SK-N-SH (cell line): ENCODE measurements at regions not wholly inside any gene's neighbourhood (a gene's known extent, or its start where the extent isn't known, plus 50 kb on each side); places are given as distances from the start of the nearest gene placed in this dataset.

Experiments
- CTCF ChIA-PET: fragments of 300-600, 350-600 bp; formaldehyde crosslinking; extraction: SDS; loops from one replicate; lab custom pipeline; 2021; lab: Yijun Ruan, JAX
- POLR2A ChIA-PET: fragments of 350-600 bp; sonication (Branson Sonifier 250); formaldehyde crosslinking; extraction: SDS; loops from one replicate; lab custom pipeline; 2020; ENCODE audit warnings: antibody characterized with exemption, inconsistent platforms; lab: Yijun Ruan, JAX
- DNase-seq: peaks from one replicate; pipeline ENCODE4 v3.0.0; 2012
- H2AFZ ChIP-seq: fragments of 200-600 bp; sonication (generic); 2 replicates; pipeline ENCODE4 v1.8.1; 2016; ENCODE audit warnings: antibody characterized with exemption, mild to moderate bottlenecking, low read depth
- H3F3A ChIP-seq: fragments of 200-600 bp; sonication (generic); replicated peaks from 2 replicates; pipeline ENCODE3; 2016; ENCODE audit warnings: antibody characterized with exemption, mild to moderate bottlenecking; ENCODE audit not compliant: insufficient read depth
- H3K27ac ChIP-seq, 2 experiments: fragments of 200-500 bp in 1 of 2; fragments of 200-600 bp in 1 of 2; sonication (Bioruptor generic) in 1 of 2; sonication (generic), shearing (Covaris generic) in 1 of 2; 2 replicates each; pipeline versions ENCODE4 v1.5.1 to v1.6.1; 2014 to 2016; ENCODE audit warnings: low read depth in 2 of 2, inconsistent platforms in 1 of 2, low read length in 1 of 2, mild to moderate bottlenecking in 1 of 2, mixed read lengths in 1 of 2
- H3K27me3 ChIP-seq: fragments of 200-600 bp; sonication (generic), shearing (Covaris generic); 2 replicates; pipeline ENCODE4 v1.6.1; 2016; ENCODE audit warnings: mixed run types; ENCODE audit not compliant: insufficient read depth
- H3K36me3 ChIP-seq, 2 experiments: fragments of 200-500 bp in 1 of 2; fragments of 200-600 bp in 1 of 2; sonication (Bioruptor generic) in 1 of 2; sonication (generic) in 1 of 2; replicated peaks in 1 of 2; 2 replicates each; pipeline versions ENCODE3 to v1.5.1; 2014 to 2016; ENCODE audit warnings: low read length in 1 of 2, mild to moderate bottlenecking in 1 of 2; ENCODE audit not compliant: insufficient read depth in 2 of 2, control insufficient read depth in 1 of 2
- H3K4me1 ChIP-seq, 2 experiments: fragments of 200-500 bp in 1 of 2; fragments of 200-600 bp in 1 of 2; sonication (Bioruptor generic) in 1 of 2; sonication (generic), shearing (Covaris generic) in 1 of 2; 2 replicates each; pipeline versions ENCODE4 v1.5.1 to v1.6.1; 2014 to 2016; ENCODE audit warnings: low read depth in 1 of 2, low read length in 1 of 2, mixed run types in 1 of 2; ENCODE audit not compliant: insufficient read depth in 2 of 2, control insufficient read depth in 1 of 2
- H3K4me2 ChIP-seq: fragments of 200-600 bp; sonication (generic), shearing (Covaris generic); 2 replicates; pipeline ENCODE4 v1.6.1; 2017; ENCODE audit warnings: mixed run types
- H3K4me3 ChIP-seq, 2 experiments: fragments of 200-500 bp in 1 of 2; fragments of 200-600 bp in 1 of 2; sonication (Bioruptor generic) in 1 of 2; sonication (generic), shearing (Covaris generic) in 1 of 2; 2 replicates each; pipeline versions ENCODE4 v1.5.1 to v1.8.1; 2014 to 2016; ENCODE audit warnings: low read depth in 2 of 2, inconsistent platforms in 1 of 2, low read length in 1 of 2, mild to moderate bottlenecking in 1 of 2, mixed read lengths in 1 of 2, moderate library complexity in 1 of 2
- H3K79me2 ChIP-seq: fragments of 200-600 bp; sonication (generic); 2 replicates; pipeline ENCODE4 v1.8.1; 2017; ENCODE audit warnings: mild to moderate bottlenecking; ENCODE audit not compliant: insufficient read depth
- H3K9ac ChIP-seq: fragments of 200-600 bp; sonication (generic); 2 replicates; pipeline ENCODE4 v1.6.1; 2017; ENCODE audit warnings: mixed run types
- H3K9me2 ChIP-seq: fragments of 200-600 bp; sonication (generic); 2 replicates; pipeline ENCODE4 v1.6.1; 2017; ENCODE audit warnings: mixed run types
- H3K9me3 ChIP-seq: fragments of 200-600 bp; sonication (generic); 2 replicates; pipeline ENCODE4 v1.6.1; 2017; ENCODE audit warnings: mixed run types, mild to moderate bottlenecking, moderate library complexity
- H4K20me1 ChIP-seq: fragments of 200-600 bp; sonication (generic); 2 replicates; pipeline ENCODE4 v1.6.1; 2017; ENCODE audit warnings: mild to moderate bottlenecking, mixed run types; ENCODE audit not compliant: insufficient read depth
- EP300 ChIP-seq, 2 experiments: IDR thresholded peaks; 2 replicates each; pipeline versions ENCODE4 v1.4.0 to v1.6.1; 2012; ENCODE audit warnings: borderline replicate concordance in 1 of 2, low read depth in 1 of 2, low read length in 1 of 2
- FOSL2 ChIP-seq: IDR thresholded peaks from 2 replicates; pipeline ENCODE4 v1.4.0; 2012; ENCODE audit warnings: low read depth, mild to moderate bottlenecking, moderate library complexity, borderline replicate concordance
- FOXJ3 ChIP-seq: sonication (generic); formaldehyde crosslinking; IDR thresholded peaks from 2 replicates; pipeline ENCODE4 v1.5.1; 2020; ENCODE audit warnings: mild to moderate bottlenecking, missing genetic modification reagents
- FOXM1 ChIP-seq: IDR thresholded peaks from 2 replicates; pipeline ENCODE4 v1.4.0; 2012; ENCODE audit warnings: low read depth, mild to moderate bottlenecking
- POLR2AphosphoS5 ChIP-seq: IDR thresholded peaks from 2 replicates; pipeline ENCODE4 v1.6.1; 2012; ENCODE audit warnings: low read depth, low read length
- RCOR1 ChIP-seq: fragments of 150-350 bp; IDR thresholded peaks from 2 replicates; pipeline ENCODE4 v1.6.1; 2017; ENCODE audit warnings: antibody characterized with exemption, low read length
- REST ChIP-seq: IDR thresholded peaks from 2 replicates; pipeline ENCODE4 v1.6.1; 2012; ENCODE audit warnings: mild to moderate bottlenecking, low read depth, low read length, moderate library complexity
- RFX5 ChIP-seq: IDR thresholded peaks from 2 replicates; pipeline ENCODE4 v1.6.1; 2012; ENCODE audit warnings: mild to moderate bottlenecking, improper control_type of control experiment, low read length
- RXRA ChIP-seq: IDR thresholded peaks from 2 replicates; pipeline ENCODE4 v1.4.0; 2012; ENCODE audit warnings: low read depth, mild to moderate bottlenecking, borderline replicate concordance
- SIN3A ChIP-seq: IDR thresholded peaks from 2 replicates; pipeline ENCODE4 v1.6.1; 2012; ENCODE audit warnings: low read depth, mild to moderate bottlenecking, low read length, moderate library complexity, borderline replicate concordance
- SMC3 ChIP-seq: IDR thresholded peaks from 2 replicates; pipeline ENCODE4 v1.6.1; 2012; ENCODE audit warnings: low read depth, low read length, improper control_type of control experiment
- TAF1 ChIP-seq: IDR thresholded peaks from 2 replicates; pipeline ENCODE4 v1.6.1; 2012; ENCODE audit warnings: low read depth, mild to moderate bottlenecking, low read length, moderate library complexity, borderline replicate concordance
- TEAD4 ChIP-seq: IDR thresholded peaks from 2 replicates; pipeline ENCODE4 v1.4.0; 2012; ENCODE audit warnings: mild to moderate bottlenecking, borderline replicate concordance; ENCODE audit not compliant: insufficient read depth
- WGBS: methylation state at CpG from one replicate; pipeline ENCODE4 v1.1.6; 2017; ENCODE audit warnings: low lambda C conversion rate; 5-methylcytosine and 5-hydroxymethylcytosine counted together
- TF ChIP-seq, protein P1 (sequence below): IDR thresholded peaks from 2 replicates; pipeline ENCODE4 v1.4.0; 2012; ENCODE audit warnings: low read depth

- Histone ChIP-seq H3K27ac (no peak overlapping the region), H2AFZ (no peak overlapping the region), H4K20me1 (no peaks in the 10 kb centered on the region), H3K27me3 (no peaks in the 10 kb centered on the region), H3K9me2 (no peaks in the 10 kb centered on the region), H3K4me3 (no peak overlapping the region), H3K36me3 (no peaks in the 10 kb centered on the region), H3F3A (peaks cover 3% of the 10 kb centered on the region), H3K9me3 (no peaks in the 10 kb centered on the region), H3K4me2 (no peak overlapping the region), H3K9ac (no peak overlapping the region), H3K4me1 (no peaks in the 10 kb centered on the region; a peak in 1 of 4 replicates)
- CTCF ChIA-PET = no interaction called here
- WGBS = no CpG with 5 or more reads among the region's 1 CpG
- POLR2A ChIA-PET = no interaction called here
- no peak for TF ChIP-seq FOXJ3 (CRISPR knock-in tag)
- no peak for TF ChIP-seq FOSL2
- no peak for TF ChIP-seq POLR2AphosphoS5
- TF ChIP-seq TAF1 = no peak
- no peak for TF ChIP-seq RCOR1
- no peak for TF ChIP-seq TEAD4
- TF ChIP-seq EP300 (IDR thresholded peaks at IDR 0.05; ENCODE audit: borderline replicate concordance in 1 of 2, low read depth in 1 of 2, low read length in 1 of 2) = no peak
- TF ChIP-seq, protein P1, sequence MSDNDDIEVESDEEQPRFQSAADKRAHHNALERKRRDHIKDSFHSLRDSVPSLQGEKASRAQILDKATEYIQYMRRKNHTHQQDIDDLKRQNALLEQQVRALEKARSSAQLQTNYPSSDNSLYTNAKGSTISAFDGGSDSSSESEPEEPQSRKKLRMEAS = no peak
- TF ChIP-seq, all 33 proteins: peak for 0
- no peaks in the 10 kb centered on the region for H3K79me2 ChIP-seq
- no peak for DNase-seq
Observed at GRCh38 chr6:144641286-144641685, 356.2 kb downstream of the UTRN start.

- no peaks in the 10 kb centered on the region for H4K20me1 ChIP-seq
- DNase-seq = no peak
- H3K27ac ChIP-seq = no peak overlapping the region
- no peaks in the 10 kb centered on the region for H3K9me3 ChIP-seq
- 58% methylated on average over 1 of the region's 1 CpG for WGBS
- H3K9me2 ChIP-seq = no peaks in the 10 kb centered on the region
- no peaks in the 10 kb centered on the region for H3K36me3 ChIP-seq
- POLR2A ChIA-PET = no interaction called here
- H3K79me2 ChIP-seq = no peaks in the 10 kb centered on the region
- CTCF ChIA-PET = no interaction called here
- TF ChIP-seq REST (no peak), SMC3 (no peak), RXRA (no peak), SIN3A (no peak), FOXM1 (no peak), RFX5 (no peak)
- no peaks in the 10 kb centered on the region for H3K27me3 ChIP-seq
- H3K4me1 ChIP-seq = peaks cover 0 to 3% of the 10 kb centered on the region in 2 experiments; a peak in 2 of 4 replicates
- no peak overlapping the region for H2AFZ ChIP-seq
- no peak overlapping the region for H3K9ac ChIP-seq
- no peak overlapping the region for H3K4me3 ChIP-seq
- H3F3A ChIP-seq = peaks cover 3% of the 10 kb centered on the region
- no peak overlapping the region for H3K4me2 ChIP-seq
Observed at GRCh38 chr6:144644776-144645175, 359.6 kb downstream of the UTRN start.
